Muscle layer of colon (tissue), 2 donors: ENCODE measurements at regions not wholly inside any gene's neighbourhood (a gene's known extent, or its start where the extent isn't known, plus 50 kb on each side); places are given as distances from the start of the nearest gene placed in this dataset.

ENCODE experiments used
- H3K27ac ChIP-seq: one replicate; pipeline ENCODE4 v1.7.0; 2013; ENCODE audit warnings: low read depth, mild to moderate bottlenecking, low read length, moderate library complexity
- H3K27me3 ChIP-seq, 2 donors: one replicate each; pipeline ENCODE4 v1.7.0; 2013; ENCODE audit warnings: low read length in 2 of 2, mild to moderate bottlenecking in 2 of 2; ENCODE audit not compliant: insufficient read depth in 2 of 2, control insufficient read depth in 1 of 2
- H3K36me3 ChIP-seq: one replicate; pipeline ENCODE4 v1.7.0; 2013; ENCODE audit warnings: mild to moderate bottlenecking, low read length; ENCODE audit not compliant: insufficient read depth
- H3K4me1 ChIP-seq: one replicate; pipeline ENCODE4 v1.7.0; 2013; ENCODE audit warnings: mild to moderate bottlenecking, low read length; ENCODE audit not compliant: insufficient read depth
- H3K4me3 ChIP-seq, 2 donors: one replicate each; pipeline ENCODE4 v1.7.0; 2013; ENCODE audit warnings: low read length in 2 of 2, low read depth in 1 of 2, mild to moderate bottlenecking in 1 of 2, moderate library complexity in 1 of 2
- H3K9ac ChIP-seq: one replicate; pipeline ENCODE4 v1.7.0; 2013; ENCODE audit warnings: low read length
- H3K9me3 ChIP-seq: one replicate; pipeline ENCODE4 v1.7.0; 2013; ENCODE audit warnings: mild to moderate bottlenecking, low read length
- donor health status: abdominal sarcoma.
- donor health status: Adenocarcinoma of cecum.

DNA sequence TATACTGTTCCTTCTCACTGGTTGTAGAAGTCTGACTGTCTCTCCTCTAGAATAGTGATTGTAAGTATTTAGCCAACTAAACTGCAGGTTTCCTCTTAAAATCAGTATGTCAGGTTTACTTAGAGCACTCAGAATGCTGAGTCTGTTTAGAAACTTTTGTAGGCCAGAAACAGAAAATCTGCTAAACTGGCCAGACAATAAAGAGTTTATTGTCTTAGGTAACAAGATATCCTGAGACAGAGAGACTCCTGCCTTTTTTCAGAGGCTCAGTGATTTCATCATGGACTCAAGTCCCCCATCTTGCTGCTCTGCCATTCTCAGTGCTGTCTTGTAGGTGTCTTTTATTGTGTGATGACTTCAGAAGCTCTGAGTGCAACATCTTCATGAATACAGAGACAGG lies 279.0 kb downstream of the MFSD1 start:
- H3K27me3 ChIP-seq: no peaks in the 10 kb centered on the region
- H3K4me1 ChIP-seq: no peaks in the 10 kb centered on the region
- H3K9me3 ChIP-seq: no peaks in the 10 kb centered on the region
- no peaks in the 10 kb centered on the region for H3K36me3 ChIP-seq
- no peak overlapping the region for H3K4me3 ChIP-seq
- no peak overlapping the region for H3K9ac ChIP-seq
- H3K27ac ChIP-seq: no peak overlapping the region

DNA sequence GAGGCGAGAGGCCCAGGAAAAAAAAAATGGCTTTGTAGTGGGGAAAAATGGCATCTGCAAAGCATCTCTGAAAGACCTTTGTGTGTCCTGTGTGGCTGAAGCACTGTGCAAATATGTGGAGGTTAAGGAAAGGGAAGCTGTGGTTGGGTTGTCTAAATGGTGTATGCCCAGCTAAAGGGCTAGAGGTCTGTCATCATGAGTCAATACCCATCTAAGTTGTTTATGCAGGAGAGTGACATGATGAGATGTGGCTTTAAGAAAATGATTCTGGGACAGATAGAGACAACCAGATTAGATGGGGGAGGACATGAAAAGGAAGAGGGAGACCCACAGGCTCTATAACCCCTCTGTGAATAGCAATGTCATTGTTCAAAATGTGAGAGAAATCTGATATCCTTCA lies 280.7 kb downstream of the MFSD1 start:
- no peaks in the 10 kb centered on the region for H3K4me1 ChIP-seq
- no peak overlapping the region for H3K4me3 ChIP-seq
- H3K9ac ChIP-seq: no peak overlapping the region
- no peak overlapping the region for H3K27ac ChIP-seq
- no peaks in the 10 kb centered on the region for H3K27me3 ChIP-seq
- H3K9me3 ChIP-seq: no peaks in the 10 kb centered on the region
- H3K36me3 ChIP-seq: no peaks in the 10 kb centered on the region

DNA sequence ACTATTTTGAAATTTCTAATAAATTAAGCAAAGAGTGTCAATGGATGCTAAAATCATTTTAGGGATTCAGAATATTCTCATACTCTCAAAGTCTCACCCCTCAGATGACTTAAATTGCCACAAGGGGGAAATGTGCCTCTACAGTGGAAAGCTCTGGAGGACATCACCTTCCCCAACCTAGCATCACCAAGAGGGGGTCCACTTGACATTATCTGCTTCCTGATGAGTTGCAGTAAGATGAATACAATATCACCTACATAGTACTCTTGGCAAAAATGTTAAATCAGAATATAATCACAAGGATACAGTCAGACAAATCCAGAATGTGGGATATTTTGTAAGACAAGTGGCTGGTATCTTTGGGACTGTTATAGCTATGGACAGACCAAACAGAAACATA lies 290.1 kb downstream of the MFSD1 start:
- Histone ChIP-seq H3K9me3 (no peaks in the 10 kb centered on the region), H3K27ac (no peak overlapping the region), H3K9ac (no peak overlapping the region), H3K36me3 (no peaks in the 10 kb centered on the region), H3K27me3 (no peaks in the 10 kb centered on the region), H3K4me1 (no peaks in the 10 kb centered on the region), H3K4me3 (no peak overlapping the region)

DNA sequence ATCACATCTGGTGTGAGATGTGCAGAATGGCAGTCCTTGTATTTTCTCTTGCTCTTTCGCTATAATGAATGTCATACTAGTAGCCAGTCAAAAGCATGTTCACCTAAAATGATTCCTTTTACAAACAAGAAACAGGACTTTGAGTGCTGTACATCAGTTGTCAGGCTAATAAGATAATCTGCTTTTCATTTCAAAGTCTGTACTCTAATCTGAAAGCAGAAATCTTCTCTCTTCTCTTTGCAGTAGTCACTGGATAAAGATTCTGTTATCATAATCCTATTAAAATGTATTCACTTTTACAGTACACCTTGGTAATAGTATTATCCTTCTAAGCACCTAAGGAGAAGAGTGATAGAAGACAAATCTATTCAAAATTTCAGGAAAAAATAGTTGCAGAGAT lies 300.1 kb downstream of the MFSD1 start:
- no peaks in the 10 kb centered on the region for H3K36me3 ChIP-seq
- H3K9me3 ChIP-seq: no peaks in the 10 kb centered on the region
- H3K9ac ChIP-seq: no peak overlapping the region
- H3K4me3 ChIP-seq: no peak overlapping the region
- H3K4me1 ChIP-seq: no peaks in the 10 kb centered on the region
- H3K27ac ChIP-seq: no peak overlapping the region
- no peaks in the 10 kb centered on the region for H3K27me3 ChIP-seq

DNA sequence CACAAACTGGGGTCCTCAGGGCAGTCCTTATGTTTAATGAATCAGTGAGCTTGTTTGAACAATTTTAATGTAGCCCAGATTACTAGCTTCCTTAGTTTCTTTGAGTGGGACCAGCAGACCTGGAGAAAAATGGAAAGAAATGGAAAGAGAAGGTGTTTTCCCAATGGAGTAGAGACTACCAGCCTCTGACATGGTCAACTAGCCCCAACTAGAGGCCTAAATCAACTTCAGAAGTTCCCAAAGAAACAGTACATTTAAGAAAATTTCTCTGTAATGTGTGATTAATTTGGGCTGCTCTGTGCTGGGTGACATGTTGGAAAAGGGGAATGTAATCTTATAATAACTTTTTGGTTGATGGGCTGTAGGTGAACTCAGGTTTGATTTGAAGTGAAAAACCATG lies 310.9 kb downstream of the MFSD1 start:
- Histone ChIP-seq H3K9ac (no peak overlapping the region), H3K36me3 (no peaks in the 10 kb centered on the region), H3K9me3 (no peaks in the 10 kb centered on the region), H3K27me3 (no peaks in the 10 kb centered on the region), H3K4me3 (no peak overlapping the region), H3K27ac (no peak overlapping the region), H3K4me1 (no peaks in the 10 kb centered on the region)

DNA sequence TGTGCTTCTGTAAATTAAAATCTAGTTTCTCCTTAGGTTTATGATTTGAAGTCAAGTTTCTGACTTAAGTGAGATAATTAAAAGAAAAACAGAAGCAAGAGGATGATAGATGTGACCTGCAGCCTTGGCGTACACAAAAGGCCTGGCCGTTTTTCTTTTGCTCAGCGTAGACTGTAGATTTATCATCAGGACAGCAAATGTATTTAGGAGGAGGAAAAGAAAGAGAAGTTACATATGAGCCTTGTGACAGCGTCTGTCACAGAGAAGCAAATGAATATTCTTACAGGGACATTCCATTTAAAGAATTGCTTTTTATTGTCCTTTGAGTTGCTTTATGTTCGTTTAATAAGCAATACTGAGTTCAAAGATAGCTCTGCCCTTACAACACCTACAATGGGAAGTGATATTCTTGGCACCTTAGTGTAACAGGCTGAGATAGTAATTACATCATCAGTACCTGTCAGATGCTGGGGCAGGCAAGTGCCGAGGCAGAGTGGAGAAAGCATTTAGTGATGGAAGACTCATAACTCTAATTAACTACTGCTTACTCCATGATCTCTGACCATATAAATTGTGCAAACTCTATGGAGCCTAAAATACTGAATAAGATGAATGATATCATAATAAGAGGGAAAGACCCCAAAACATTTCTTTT lies 311.5 kb downstream of the MFSD1 start:
- no peaks in the 10 kb centered on the region for H3K9me3 ChIP-seq
- no peak overlapping the region for H3K4me3 ChIP-seq
- H3K27me3 ChIP-seq: no peaks in the 10 kb centered on the region
- no peak overlapping the region for H3K9ac ChIP-seq
- no peaks in the 10 kb centered on the region for H3K36me3 ChIP-seq
- H3K4me1 ChIP-seq: no peaks in the 10 kb centered on the region
- H3K27ac ChIP-seq: no peak overlapping the region

DNA sequence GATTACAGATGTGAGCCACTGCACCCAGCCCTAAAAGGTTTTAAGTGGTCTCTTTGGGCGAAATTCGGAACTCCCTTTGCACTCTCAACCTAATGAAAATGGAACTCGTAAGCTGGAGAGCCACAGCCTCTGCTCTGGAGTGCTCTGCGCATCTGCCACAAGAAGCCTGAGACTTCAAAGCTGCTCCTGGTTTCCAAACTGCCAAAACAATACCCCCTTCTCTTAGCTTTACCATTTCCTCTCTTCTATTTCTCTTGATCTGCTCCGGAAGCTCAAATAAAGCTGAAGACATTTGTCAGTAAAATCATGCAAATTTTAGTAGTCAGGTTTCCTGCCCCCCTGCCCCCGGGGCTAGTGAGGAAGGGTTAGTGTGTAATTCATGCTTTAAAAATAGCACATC lies 312.7 kb downstream of the MFSD1 start:
- no peaks in the 10 kb centered on the region for H3K4me1 ChIP-seq
- no peak overlapping the region for H3K4me3 ChIP-seq
- H3K27ac ChIP-seq: no peak overlapping the region
- H3K36me3 ChIP-seq: no peaks in the 10 kb centered on the region
- H3K27me3 ChIP-seq: no peaks in the 10 kb centered on the region
- H3K9ac ChIP-seq: no peak overlapping the region
- no peaks in the 10 kb centered on the region for H3K9me3 ChIP-seq

DNA sequence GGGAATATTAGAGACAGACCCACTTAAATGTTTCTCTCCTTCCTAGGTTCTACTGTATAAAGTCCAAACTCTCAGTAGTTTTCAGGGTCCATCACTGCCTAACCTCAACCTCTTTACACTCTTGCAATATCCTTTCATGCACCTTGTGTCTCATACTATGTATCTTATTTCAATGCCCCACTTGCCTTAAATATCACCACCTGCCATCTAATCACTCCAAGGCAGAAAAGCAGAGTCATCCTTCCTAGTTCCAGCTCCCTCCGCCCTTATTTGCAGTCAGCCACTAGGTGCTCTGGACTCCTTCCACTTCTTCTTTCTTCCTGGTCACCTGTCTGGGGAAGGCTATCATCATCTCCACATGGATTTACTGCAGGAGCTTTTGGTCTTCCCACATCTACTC lies 322.0 kb downstream of the MFSD1 start:
- no peaks in the 10 kb centered on the region for H3K9me3 ChIP-seq
- no peak overlapping the region for H3K9ac ChIP-seq
- H3K4me3 ChIP-seq: no peak overlapping the region
- no peak overlapping the region for H3K27ac ChIP-seq
- H3K36me3 ChIP-seq: no peaks in the 10 kb centered on the region
- H3K27me3 ChIP-seq: no peaks in the 10 kb centered on the region
- H3K4me1 ChIP-seq: no peaks in the 10 kb centered on the region

DNA sequence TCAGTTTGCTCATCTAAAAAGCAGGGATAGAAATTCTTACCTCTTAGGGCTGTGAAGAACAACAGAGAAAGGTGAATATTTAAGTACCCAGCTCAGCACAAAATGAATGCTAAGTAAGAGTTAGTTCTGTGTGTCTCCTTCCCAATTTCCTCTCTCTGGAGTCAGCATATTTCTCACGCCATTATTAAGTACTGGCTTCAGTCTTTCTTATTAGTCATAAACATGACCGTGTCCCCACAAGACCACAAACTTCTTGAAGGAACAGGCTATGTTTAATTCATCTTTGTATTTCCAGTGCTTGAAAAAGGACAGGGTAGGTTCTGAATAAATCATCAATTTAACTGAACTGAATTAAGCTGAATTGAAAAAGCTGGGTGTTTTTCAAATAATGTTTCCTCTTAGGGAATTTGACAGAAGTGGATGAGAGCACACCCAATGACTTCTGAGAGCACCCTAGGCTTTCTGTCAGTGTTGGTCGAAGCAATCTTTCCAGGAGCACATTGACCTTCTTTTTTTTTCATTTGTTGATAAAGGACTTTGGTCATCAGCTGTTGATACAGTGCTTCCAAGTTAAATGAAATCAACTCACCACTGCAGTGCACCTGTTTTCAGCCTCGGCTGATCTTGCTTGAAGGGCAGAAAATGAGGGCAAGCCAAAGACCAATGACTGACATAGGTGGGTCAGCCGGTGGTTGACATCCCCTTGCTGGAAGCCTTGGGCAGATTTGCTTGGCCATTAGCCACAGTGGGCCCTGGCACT lies 324.6 kb downstream of the MFSD1 start:
- no peaks in the 10 kb centered on the region for H3K4me1 ChIP-seq
- H3K27me3 ChIP-seq: no peaks in the 10 kb centered on the region
- no peaks in the 10 kb centered on the region for H3K36me3 ChIP-seq
- H3K27ac ChIP-seq: no peak overlapping the region
- no peak overlapping the region for H3K4me3 ChIP-seq
- no peak overlapping the region for H3K9ac ChIP-seq
- H3K9me3 ChIP-seq: no peaks in the 10 kb centered on the region

DNA sequence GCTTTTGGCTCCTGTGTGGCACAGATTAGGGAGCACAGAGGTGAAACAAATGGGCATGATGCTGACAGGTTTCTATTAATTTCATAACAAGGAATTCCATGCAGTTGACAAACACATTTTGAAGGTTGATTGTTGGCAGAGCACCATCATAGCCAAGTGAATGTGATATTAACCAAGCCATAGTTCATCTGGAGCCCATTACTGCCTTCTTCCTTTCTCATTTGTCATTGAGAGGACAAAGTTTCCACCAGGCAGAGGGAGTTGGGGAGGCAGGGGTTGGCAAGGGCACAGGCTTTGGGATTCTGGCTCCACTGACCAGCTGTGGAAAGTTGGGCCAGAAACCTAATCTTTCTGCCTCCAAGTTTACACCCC lies 325.2 kb downstream of the MFSD1 start:
- no peak overlapping the region for H3K4me3 ChIP-seq
- no peaks in the 10 kb centered on the region for H3K27me3 ChIP-seq
- H3K36me3 ChIP-seq: no peaks in the 10 kb centered on the region
- H3K4me1 ChIP-seq: no peaks in the 10 kb centered on the region
- H3K9ac ChIP-seq: no peak overlapping the region
- no peaks in the 10 kb centered on the region for H3K9me3 ChIP-seq
- H3K27ac ChIP-seq: no peak overlapping the region

DNA sequence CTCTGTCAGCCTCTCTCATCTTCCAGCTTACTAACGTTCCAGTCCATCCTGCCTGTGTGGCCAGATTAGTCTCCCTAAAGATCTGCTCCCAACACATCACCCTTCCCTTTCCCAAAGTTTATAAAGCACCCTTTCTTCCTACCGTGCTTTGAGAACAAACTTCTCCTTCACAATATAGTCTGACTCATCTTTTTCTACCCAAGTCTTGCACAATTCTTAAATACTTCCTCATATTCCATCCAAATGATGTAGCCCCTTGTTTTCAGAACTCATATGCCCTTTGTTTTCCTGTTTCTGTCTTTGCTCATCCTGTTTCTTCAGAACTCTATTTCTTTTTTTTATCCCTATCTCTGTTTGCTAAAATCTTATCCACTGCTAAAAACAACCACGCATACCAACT lies 326.8 kb downstream of the MFSD1 start:
- Histone ChIP-seq H3K9me3 (no peaks in the 10 kb centered on the region), H3K9ac (no peak overlapping the region), H3K4me1 (no peaks in the 10 kb centered on the region), H3K4me3 (no peak overlapping the region), H3K27ac (no peak overlapping the region), H3K27me3 (no peaks in the 10 kb centered on the region), H3K36me3 (no peaks in the 10 kb centered on the region)

DNA sequence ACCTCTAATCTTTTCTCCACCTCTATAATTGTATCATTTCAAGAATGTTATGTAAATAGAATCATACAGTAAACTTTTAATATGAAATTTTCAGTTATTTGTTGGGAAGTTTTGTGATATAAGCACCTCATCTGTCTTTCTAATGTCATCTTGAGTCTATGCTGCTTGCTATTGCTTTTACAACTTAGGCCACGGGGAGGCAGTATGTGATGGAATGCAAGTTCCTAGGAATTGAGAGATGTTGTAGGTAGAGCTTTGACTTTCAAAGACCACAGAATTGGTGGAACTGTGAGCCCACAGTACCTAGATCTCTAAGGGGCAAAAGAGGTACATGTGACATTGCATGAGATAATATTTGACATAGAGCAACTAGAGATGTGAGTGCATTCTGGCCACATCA lies 328.3 kb downstream of the MFSD1 start:
- H3K9me3 ChIP-seq: no peaks in the 10 kb centered on the region
- H3K36me3 ChIP-seq: no peaks in the 10 kb centered on the region
- no peak overlapping the region for H3K4me3 ChIP-seq
- no peaks in the 10 kb centered on the region for H3K4me1 ChIP-seq
- H3K27ac ChIP-seq: no peak overlapping the region
- no peaks in the 10 kb centered on the region for H3K27me3 ChIP-seq
- no peak overlapping the region for H3K9ac ChIP-seq
